ENCODE measurements at regions not wholly inside any gene's neighbourhood (a gene's known extent, or its start where the extent isn't known, plus 50 kb on each side); places are given as distances from the start of the nearest gene placed in this dataset.
A peak's percentile ranks its signal among the peaks of the same experiment; 100 is the strongest.

- DNase-seq (ENCODE audit: low read depth in 4 of 6, low spot score in 6 of 6) = no peak
- no peaks in the 10 kb centered on the region for H3K27me3 ChIP-seq (ENCODE audit: control insufficient read depth, insufficient read depth, low read length)
- no peak overlapping the region for H3K27ac ChIP-seq (ENCODE audit: low read depth, low read length)
- no peaks in the 10 kb centered on the region for H3K36me3 ChIP-seq (ENCODE audit: control insufficient read depth, insufficient read depth, low read length)
- WGBS (ENCODE audit: insufficient coverage) = 67% methylated on average over 2 of the region's 2 CpGs
- H3K4me1 ChIP-seq (ENCODE audit: control insufficient read depth, insufficient read depth, low read length) = peaks cover 6% of the 10 kb centered on the region
- H3K4me3 ChIP-seq (ENCODE audit: low read depth, low read length) = no peak overlapping the region
- no peaks in the 10 kb centered on the region for H3K9me3 ChIP-seq (ENCODE audit: control insufficient read depth, insufficient read depth, low read length)
Measured at GRCh38 chr2:38509947-38510326, 92.8 kb downstream of the HNRNPLL start.

- Histone ChIP-seq H3K9me3 (ENCODE audit: control insufficient read depth, insufficient read depth, low read length) (no peaks in the 10 kb centered on the region), H3K27me3 (ENCODE audit: control insufficient read depth, insufficient read depth, low read length) (no peaks in the 10 kb centered on the region), H3K4me1 (ENCODE audit: control insufficient read depth, insufficient read depth, low read length) (peaks cover 6% of the 10 kb centered on the region), H3K36me3 (ENCODE audit: control insufficient read depth, insufficient read depth, low read length) (no peaks in the 10 kb centered on the region), H3K27ac (ENCODE audit: low read depth, low read length) (peak overlapping the region; percentile 4), H3K4me3 (ENCODE audit: low read depth, low read length) (no peak overlapping the region)
- peak in 2 of 6 donors; percentile 24 to 48 for DNase-seq (ENCODE audit: low read depth in 4 of 6, low spot score in 6 of 6)
- 90% methylated on average over 5 of the region's 5 CpGs for WGBS (ENCODE audit: insufficient coverage)
Measured at GRCh38 chr2:38509314-38509946, 93.3 kb downstream of the HNRNPLL start.

GRCh38 chr2:38508311-38509039, 94.3 kb downstream of the HNRNPLL start:
- Histone ChIP-seq H3K36me3 (ENCODE audit: control insufficient read depth, insufficient read depth, low read length) (no peaks in the 10 kb centered on the region), H3K27me3 (ENCODE audit: control insufficient read depth, insufficient read depth, low read length) (no peaks in the 10 kb centered on the region), H3K4me3 (ENCODE audit: low read depth, low read length) (no peak overlapping the region), H3K4me1 (ENCODE audit: control insufficient read depth, insufficient read depth, low read length) (peaks cover 6% of the 10 kb centered on the region), H3K27ac (ENCODE audit: low read depth, low read length) (peak overlapping the region; percentile 4), H3K9me3 (ENCODE audit: control insufficient read depth, insufficient read depth, low read length) (no peaks in the 10 kb centered on the region)
- peak; percentile 35 to 90 (median 56) for DNase-seq (ENCODE audit: low read depth in 4 of 6, low spot score in 6 of 6)
- WGBS (ENCODE audit: insufficient coverage) = 23% methylated on average over 7 of the region's 10 CpGs

GRCh38 chr2:38507712-38508111, 95.0 kb downstream of the HNRNPLL start:
- Histone ChIP-seq H3K36me3 (ENCODE audit: control insufficient read depth, insufficient read depth, low read length) (no peaks in the 10 kb centered on the region), H3K27ac (ENCODE audit: low read depth, low read length) (no peak overlapping the region), H3K4me3 (ENCODE audit: low read depth, low read length) (no peak overlapping the region), H3K4me1 (ENCODE audit: control insufficient read depth, insufficient read depth, low read length) (peaks cover 6% of the 10 kb centered on the region), H3K27me3 (ENCODE audit: control insufficient read depth, insufficient read depth, low read length) (no peaks in the 10 kb centered on the region), H3K9me3 (ENCODE audit: control insufficient read depth, insufficient read depth, low read length) (no peaks in the 10 kb centered on the region)
- DNase-seq (ENCODE audit: low read depth in 4 of 6, low spot score in 6 of 6) = no peak
- 80% methylated on average over 1 of the region's 1 CpG for WGBS (ENCODE audit: insufficient coverage)

- Histone ChIP-seq H3K4me1 (ENCODE audit: control insufficient read depth, insufficient read depth, low read length) (peaks cover 6% of the 10 kb centered on the region), H3K9me3 (ENCODE audit: control insufficient read depth, insufficient read depth, low read length) (peaks cover 5% of the 10 kb centered on the region), H3K27me3 (ENCODE audit: control insufficient read depth, insufficient read depth, low read length) (no peaks in the 10 kb centered on the region), H3K4me3 (ENCODE audit: low read depth, low read length) (no peak overlapping the region), H3K27ac (ENCODE audit: low read depth, low read length) (no peak overlapping the region), H3K36me3 (ENCODE audit: control insufficient read depth, insufficient read depth, low read length) (no peaks in the 10 kb centered on the region)
- peak in 1 of 6 donors; percentile 32 for DNase-seq (ENCODE audit: low read depth in 4 of 6, low spot score in 6 of 6)
- WGBS (ENCODE audit: insufficient coverage) = 45% methylated on average over 2 of the region's 3 CpGs
Measured at GRCh38 chr2:38505779-38506178, 96.9 kb downstream of the HNRNPLL start.

- Histone ChIP-seq H3K9me3 (ENCODE audit: control insufficient read depth, insufficient read depth, low read length) (peaks cover 5% of the 10 kb centered on the region), H3K4me1 (ENCODE audit: control insufficient read depth, insufficient read depth, low read length) (peaks cover 6% of the 10 kb centered on the region), H3K27me3 (ENCODE audit: control insufficient read depth, insufficient read depth, low read length) (no peaks in the 10 kb centered on the region), H3K4me3 (ENCODE audit: low read depth, low read length) (no peak overlapping the region), H3K27ac (ENCODE audit: low read depth, low read length) (no peak overlapping the region), H3K36me3 (ENCODE audit: control insufficient read depth, insufficient read depth, low read length) (no peaks in the 10 kb centered on the region)
- 60% methylated on average over 1 of the region's 3 CpGs for WGBS (ENCODE audit: insufficient coverage)
- DNase-seq (ENCODE audit: low read depth in 4 of 6, low spot score in 6 of 6) = no peak
Measured at GRCh38 chr2:38504169-38504568, 98.6 kb downstream of the HNRNPLL start.

- Histone ChIP-seq H3K27ac (ENCODE audit: low read depth, low read length) (no peak overlapping the region), H3K4me1 (ENCODE audit: control insufficient read depth, insufficient read depth, low read length) (no peaks in the 10 kb centered on the region), H3K9me3 (ENCODE audit: control insufficient read depth, insufficient read depth, low read length) (peaks cover 5% of the 10 kb centered on the region), H3K36me3 (ENCODE audit: control insufficient read depth, insufficient read depth, low read length) (no peaks in the 10 kb centered on the region), H3K27me3 (ENCODE audit: control insufficient read depth, insufficient read depth, low read length) (no peaks in the 10 kb centered on the region), H3K4me3 (ENCODE audit: low read depth, low read length) (no peak overlapping the region)
- WGBS (ENCODE audit: insufficient coverage) = 60% methylated on average over 1 of the region's 1 CpG
- DNase-seq (ENCODE audit: low read depth in 4 of 6, low spot score in 6 of 6) = no peak
Measured at GRCh38 chr2:38502107-38502506, 100.6 kb downstream of the HNRNPLL start.

GRCh38 chr2:38500283-38500634, 102.5 kb downstream of the HNRNPLL start:
- peaks cover 5% of the 10 kb centered on the region for H3K9me3 ChIP-seq (ENCODE audit: control insufficient read depth, insufficient read depth, low read length)
- H3K27ac ChIP-seq (ENCODE audit: low read depth, low read length) = no peak overlapping the region

GRCh38 chr2:38499548-38500282, 103.0 kb downstream of the HNRNPLL start:
- Histone ChIP-seq H3K27me3 (ENCODE audit: control insufficient read depth, insufficient read depth, low read length) (no peaks in the 10 kb centered on the region), H3K4me1 (ENCODE audit: control insufficient read depth, insufficient read depth, low read length) (peaks cover 4% of the 10 kb centered on the region), H3K36me3 (ENCODE audit: control insufficient read depth, insufficient read depth, low read length) (no peaks in the 10 kb centered on the region), H3K4me3 (ENCODE audit: low read depth, low read length) (no peak overlapping the region), H3K27ac (ENCODE audit: low read depth, low read length) (no peak overlapping the region), H3K9me3 (ENCODE audit: control insufficient read depth, insufficient read depth, low read length) (peaks cover 5% of the 10 kb centered on the region)
- 74% methylated on average over 6 of the region's 9 CpGs for WGBS (ENCODE audit: insufficient coverage)
- DNase-seq (ENCODE audit: low read depth in 4 of 6, low spot score in 6 of 6) = peak in 1 of 6 donors; percentile 16

More at GRCh38 chr2:38500283-38500634, 102.5 kb downstream of the HNRNPLL start:
- no peaks in the 10 kb centered on the region for H3K36me3 ChIP-seq (ENCODE audit: control insufficient read depth, insufficient read depth, low read length)
- 84% methylated on average over 12 of the region's 12 CpGs for WGBS (ENCODE audit: insufficient coverage)
- DNase-seq (ENCODE audit: low read depth in 4 of 6, low spot score in 6 of 6) = no peak
- H3K4me3 ChIP-seq (ENCODE audit: low read depth, low read length) = no peak overlapping the region
- no peaks in the 10 kb centered on the region for H3K27me3 ChIP-seq (ENCODE audit: control insufficient read depth, insufficient read depth, low read length)
- peaks cover 4% of the 10 kb centered on the region for H3K4me1 ChIP-seq (ENCODE audit: control insufficient read depth, insufficient read depth, low read length)
